GM19372 (cell line): ENCODE measurements at regions not wholly inside any gene's neighbourhood (a gene's known extent, or its start where the extent isn't known, plus 50 kb on each side); places are given as distances from the start of the nearest gene placed in this dataset.
"Not testable (repeated sequence)": the region's sequence is repeated elsewhere in the genome, so short reads cannot be mapped to it uniquely, and the experiment has no call there.

Experiments used
- ATAC-seq: cut with Tn5 transposase; IDR thresholded peaks from one replicate; pipeline ENCODE4 v1.9.1; 2021; ENCODE audit warnings: mild to moderate bottlenecking, low read depth, moderate library complexity; ENCODE audit not compliant: unreplicated experiment

- ATAC-seq = not testable (repeated sequence)
Observed at GRCh38 chr10:22771631-22772030, 57.3 kb upstream of the PIP4K2A start.

DNA sequence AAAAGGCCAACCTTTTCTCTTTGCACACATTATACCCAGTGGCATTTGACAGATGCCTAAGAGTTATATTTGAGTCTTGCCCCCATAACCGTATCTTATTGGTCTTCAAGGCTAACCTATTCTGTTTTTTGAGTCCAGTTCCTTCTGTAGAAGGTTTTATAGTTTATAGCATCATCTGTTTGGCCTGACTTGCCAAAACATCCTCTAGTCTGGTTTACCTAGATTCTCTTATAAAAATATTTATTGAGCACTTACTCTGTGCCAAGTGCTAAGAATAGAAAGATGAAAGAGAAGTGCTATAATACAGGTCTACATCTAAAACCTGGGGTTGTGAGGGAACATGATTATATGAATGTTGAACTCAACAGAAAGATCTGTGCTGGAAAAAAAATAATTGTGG lies 55.9 kb upstream of the PIP4K2A start:
- no peak for ATAC-seq

DNA sequence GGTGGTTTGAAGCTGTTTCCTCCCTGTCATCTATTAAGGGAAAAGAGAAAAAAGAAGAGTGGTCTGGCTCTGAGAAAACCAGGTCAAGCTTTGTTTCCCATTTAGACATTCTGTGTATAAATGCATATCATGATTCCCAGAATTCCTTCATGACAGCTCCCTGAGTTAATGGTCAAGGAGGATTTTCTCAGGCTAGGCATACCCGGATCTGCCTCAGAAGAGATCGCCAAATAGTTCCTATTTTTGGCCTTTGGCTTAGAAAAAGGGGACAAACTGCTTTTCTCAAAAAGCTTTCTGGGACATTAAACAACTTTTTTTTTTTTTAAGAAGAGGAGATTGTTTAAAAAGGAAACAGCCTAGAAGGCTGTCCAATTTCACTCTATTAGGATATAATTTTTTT lies 53.5 kb upstream of the PIP4K2A start:
- no peak for ATAC-seq

DNA sequence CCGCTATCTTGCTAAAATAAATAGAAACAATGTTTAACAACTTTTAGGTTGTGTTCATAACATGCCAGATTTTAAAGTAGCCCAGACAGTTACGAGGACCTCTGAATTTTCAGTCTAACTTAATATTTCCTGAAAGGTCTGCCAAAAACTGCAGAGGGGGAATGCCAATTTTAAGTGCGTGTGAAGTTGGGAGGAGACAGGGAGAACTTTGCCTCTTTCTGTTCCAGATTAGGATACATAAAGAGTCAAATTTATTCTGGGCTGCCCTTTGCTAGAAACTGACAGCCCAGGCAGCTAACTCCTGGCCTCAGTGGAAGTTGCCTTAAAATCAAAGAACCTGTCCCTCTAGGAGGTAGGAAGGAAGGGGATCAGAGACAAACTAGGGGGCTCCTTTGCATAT lies 52.3 kb upstream of the PIP4K2A start:
- no peak for ATAC-seq

DNA sequence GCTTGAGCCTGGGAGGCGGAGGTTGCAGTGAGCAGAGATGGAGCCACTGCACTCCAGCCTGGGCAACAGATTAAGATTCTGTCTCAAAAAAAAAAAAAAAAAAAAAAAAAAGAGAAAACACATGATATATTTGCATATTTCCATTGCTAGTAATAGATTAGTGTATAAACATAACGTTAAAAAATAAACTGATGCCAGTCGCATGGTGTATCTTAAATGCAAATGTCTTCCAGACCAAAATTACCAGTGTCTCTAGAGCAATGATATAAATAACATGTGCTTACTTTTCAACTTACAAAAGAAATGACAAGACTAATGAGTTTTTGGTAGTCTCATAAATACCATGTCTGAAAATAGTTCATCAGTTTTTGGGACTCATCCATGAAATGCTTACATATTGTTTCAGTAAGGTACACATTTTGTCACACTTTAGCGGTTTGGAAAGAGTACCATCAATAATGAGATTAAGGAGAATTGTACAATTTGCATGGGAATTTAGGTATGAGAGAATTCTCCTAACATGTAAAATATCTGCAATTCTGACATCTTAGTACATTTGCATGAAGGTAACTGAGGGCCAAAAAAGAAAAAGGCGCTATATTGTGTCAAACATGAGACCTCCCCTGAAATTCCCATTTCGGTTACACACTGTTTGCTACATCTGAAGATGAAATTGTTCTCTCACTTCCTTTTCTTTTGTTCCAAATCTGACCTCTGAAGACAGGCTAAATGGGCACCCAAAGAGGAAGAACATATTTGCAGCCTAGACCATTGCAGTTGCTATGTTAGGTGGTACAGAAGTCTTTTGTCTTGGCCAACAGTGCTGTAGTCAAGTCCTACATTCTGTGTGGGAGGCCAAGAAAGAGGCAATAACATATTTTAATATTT lies 51.5 kb upstream of the PIP4K2A start:
- peak; percentile 60 for ATAC-seq

DNA sequence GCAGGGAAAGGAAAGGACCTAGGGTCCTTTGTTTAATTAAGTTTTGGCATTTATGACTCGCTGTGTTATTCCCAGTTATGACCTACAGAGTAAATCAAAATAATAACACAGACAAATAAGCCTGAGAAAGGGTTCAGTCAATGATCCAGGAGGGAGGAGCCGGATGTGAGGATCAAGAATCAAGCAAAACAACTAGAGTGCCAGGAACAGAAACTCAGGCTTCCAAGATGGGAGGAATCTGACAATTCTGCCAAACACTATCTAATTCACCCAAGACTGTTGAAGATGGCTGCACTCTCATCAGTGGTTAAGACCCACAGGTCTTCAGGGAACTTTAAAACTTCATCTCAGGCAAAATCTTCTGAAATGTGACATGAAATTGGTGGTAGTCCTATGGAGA lies 50.3 kb upstream of the PIP4K2A start:
- no peak for ATAC-seq
